Inferior parietal cortex (tissue), 1 donor: ENCODE measurements at regions not wholly inside any gene's neighbourhood (a gene's known extent, or its start where the extent isn't known, plus 50 kb on each side); places are given as distances from the start of the nearest gene placed in this dataset.
"Not testable (repeated sequence)": the region's sequence is repeated elsewhere in the genome, so short reads cannot be mapped to it uniquely, and the experiment has no call there.

ENCODE experiments used
- DNase-seq: peaks from one replicate; pipeline ENCODE4 v3.0.0-alpha.2; 2016; ENCODE audit errors: extremely low spot score

DNA sequence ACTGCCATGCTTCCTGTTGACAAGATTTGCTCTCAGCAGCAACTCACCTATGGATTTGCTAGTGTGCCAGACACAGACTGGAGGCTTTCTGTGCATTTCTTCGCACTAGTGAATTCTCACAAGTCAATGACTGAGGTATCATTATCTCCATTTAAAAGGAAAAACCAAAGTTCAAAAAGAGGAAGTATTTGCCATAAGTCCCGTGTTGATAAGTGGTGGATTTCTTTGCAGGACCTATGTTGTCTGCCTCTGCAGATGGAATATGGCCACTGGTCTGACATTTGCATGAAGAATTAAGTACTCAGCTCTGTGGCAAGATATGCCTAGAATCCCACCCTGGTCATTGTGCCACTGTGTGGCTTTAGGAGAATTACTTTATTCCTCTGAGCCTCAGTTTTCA is 299.6 kb downstream of the PAX3 start:
- no peak for DNase-seq

DNA sequence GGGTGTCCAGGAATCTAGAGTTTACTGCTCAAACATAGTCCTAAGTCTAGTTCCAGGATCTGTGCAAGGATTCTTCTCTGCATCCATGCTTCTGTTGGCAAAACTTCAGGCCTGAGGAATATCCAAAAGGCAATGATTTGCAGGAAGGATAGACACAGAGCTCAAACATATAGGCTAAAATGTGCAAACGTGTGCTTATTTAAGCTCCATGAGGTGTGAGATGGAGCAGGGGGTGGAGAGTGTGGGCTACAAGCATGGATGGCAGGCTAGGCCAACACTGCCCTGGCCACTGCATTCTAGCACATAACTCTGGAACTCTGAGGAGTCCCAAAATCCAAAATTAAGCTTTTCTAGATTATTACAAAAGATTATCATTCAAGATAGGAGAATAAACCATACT is 301.1 kb downstream of the PAX3 start:
- no peak for DNase-seq

DNA sequence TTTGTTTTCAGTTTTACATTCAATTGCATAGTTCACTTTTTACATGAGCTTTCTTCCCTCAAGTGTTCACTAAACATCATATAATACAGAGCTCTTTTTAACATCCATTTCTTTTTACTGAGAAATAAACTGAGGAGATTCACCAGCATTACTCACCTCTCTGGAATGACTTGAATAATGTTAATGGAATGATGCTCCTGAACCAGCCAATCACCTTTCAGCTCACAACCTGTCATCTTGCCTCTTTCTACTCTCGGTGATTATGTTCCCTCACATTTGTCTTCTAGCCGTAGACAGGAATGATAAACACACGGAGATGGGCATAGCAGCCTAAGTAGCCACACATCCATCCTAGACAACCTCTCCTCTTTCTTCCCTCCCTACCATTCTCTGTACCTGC is 301.7 kb downstream of the PAX3 start:
- no peak for DNase-seq

DNA sequence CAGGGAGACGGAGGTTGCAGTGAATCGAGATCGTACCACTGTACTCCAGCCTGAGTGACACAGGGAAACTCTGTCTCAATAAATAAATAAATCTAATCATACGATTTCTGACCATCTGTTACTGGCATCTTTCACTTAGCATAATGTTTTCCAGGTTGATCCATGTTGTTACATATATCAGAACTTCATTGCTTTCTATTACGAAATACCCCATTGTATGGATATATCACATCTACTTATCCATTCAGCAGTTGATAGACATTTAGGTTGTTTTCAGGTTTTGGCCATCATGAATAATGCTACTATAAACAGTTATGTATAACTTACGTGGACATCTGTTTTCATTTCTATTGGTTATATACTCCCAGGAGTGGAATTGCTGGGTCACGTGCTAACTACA is 303.9 kb downstream of the PAX3 start:
- no peak for DNase-seq

DNA sequence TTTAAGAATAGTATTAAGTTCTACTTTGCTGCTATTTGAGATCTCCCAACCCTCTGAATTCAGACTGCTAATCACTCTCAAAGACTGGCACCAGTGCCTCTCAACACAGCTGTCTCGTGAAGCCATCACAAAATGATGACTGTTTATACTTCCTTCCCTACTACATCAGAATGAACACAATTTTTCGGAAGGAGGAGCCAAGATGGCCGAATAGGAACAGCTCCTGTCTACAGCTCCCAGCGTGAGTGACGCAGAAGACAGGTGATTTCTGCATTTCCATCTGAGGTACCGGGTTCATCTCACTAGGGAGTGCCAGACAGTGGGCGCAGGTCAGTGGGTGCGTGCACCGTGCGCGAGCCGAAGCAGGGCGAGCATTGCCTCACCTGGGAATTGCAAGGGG is 314.4 kb downstream of the PAX3 start:
- DNase-seq, result not testable (repeated sequence)

DNA sequence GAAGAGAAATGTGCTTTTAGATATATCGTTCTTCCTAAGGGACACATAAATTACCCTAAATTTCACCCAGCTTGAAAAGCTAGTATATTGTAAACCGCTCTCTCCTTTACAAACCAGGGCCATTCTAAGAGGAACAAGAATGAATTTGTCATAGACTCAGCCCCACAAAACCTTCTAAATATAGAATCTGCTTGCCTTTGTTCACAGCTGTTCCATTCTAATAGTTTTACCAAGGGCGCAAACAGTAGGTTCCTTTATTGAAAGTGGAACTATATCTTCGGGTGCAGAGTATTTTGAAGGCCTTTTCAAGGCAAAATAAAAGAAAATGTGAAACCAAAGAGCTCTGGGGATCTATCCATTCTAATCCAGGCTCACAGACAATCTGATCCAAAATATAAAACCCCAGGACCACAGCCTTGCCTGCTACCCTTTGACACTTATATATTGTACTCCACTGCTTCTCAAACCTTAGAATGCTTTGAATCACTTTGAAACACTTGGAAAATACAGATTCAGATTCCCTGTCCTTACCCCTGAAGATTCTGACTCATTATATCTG is 316.8 kb downstream of the PAX3 start:
- no peak for DNase-seq

DNA sequence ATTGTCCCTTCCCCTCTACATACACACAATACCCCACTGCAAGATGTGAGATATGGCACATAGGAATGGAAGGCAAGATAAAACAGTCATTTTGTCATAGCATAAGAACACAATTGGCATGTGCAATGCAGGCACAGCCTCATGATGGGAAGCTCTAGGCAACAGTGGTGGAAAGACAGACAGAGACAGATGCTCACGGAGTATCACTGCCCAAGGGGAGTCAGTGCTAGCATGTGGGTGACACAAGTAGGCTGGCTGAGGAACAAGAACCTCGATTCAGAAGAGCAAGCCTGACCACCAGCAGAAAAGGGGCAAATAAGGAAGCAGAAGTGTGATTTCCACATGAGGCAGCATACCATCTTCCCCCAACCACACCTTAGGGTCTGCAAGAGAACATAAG is 323.6 kb downstream of the PAX3 start:
- no peak for DNase-seq

DNA sequence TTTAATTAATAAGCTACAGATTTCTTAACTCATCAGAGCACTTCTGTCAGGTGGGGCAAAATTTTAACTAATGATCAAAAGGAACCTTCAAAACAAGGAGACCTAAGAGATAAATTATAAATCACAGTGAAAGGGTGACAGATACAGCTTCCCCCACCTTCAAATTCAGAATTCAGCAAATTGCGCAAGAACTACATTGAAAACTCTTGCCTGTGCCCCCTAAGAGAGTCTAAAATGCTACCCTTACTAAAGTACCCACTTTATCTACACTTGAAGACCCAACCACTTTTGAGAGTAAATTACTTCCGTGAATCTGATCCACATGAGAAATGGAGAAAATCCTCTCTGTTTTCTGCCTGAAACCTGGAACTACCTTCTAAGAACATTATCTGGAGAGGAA is 324.9 kb downstream of the PAX3 start:
- DNase-seq, result no peak

DNA sequence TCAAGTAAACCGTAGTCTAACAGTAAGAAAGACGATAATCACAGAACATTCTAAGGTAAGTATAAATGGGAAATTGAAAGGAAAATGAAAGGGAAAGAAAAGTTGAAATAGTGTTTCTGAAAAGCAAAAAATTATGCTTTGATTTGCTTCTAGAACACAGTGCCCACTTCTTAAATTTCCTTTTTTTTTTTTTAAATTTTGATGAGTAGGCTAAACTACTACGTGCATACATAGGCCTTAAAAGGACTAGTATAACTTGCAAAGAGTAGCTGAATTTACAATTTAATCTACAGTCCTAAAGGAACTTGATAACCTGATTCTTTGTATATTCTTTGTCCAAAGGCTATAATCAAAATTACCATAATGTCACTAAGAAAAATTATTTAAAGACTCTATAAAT is 325.3 kb downstream of the PAX3 start:
- DNase-seq, result no peak

DNA sequence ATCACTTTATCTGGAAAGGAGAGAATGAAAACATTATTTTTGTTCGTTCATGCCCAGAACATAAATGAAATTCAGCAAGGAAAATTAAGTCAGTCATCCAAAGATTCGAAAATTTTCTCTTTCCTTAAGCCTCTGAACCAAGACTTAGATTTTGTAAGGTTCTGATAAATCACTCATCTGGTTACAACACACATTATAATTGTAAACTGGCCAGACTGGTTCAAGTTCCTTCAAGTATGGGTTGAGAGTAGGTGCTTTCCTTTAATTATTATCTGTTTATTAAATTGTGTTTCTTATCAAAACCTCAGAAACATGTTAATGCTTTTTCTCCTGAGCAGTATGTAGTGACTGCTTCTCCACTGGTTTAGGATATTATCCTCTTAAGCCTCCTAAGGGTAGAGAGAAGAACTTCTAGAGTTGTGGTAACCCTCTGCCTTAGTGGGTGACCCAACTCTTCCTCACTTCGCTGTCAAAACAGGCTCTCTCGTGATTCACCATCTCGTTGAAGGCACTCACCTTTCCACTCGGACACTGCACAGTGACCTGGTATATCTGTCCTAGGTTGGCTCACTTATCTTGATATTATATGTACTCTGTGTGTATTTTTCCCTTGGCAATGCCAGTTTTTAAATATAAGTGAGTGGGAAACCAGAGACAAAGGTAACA is 325.9 kb downstream of the PAX3 start:
- no peak for DNase-seq

DNA sequence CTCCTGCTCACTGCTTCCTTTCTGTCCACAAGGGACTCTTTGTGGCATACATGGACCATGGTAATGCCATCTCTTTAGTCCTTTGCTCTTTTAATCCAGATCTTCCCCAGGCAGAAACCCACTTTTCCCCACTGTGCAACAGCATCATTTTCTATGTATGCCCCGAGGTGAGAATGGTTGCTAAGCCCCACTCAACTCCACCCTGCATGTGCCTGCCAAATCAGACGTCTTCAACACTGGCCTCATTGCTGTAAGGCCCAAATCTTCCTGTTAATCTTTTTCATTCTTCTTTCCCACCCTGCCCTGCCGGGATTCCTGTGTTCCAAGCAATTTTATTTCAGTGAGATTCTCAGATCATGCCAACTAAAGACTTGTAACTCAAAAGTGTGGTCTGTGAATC is 328.4 kb downstream of the PAX3 start:
- DNase-seq, result no peak

DNA sequence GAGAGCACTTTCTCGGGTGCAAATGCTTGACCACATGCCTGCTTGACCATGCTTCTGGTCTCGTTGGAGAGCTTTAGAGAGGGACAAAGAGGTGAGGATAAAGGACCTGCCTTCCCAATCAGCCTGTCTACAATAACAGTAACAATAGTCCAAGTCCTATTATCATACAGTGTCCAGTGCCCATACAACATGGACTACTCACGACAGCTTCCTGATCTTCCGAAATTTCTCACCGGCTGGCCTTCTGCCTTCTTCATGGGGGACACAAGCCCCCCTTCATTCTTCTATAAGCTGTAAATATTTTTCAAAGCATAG is 329.0 kb downstream of the PAX3 start:
- DNase-seq, result no peak

DNA sequence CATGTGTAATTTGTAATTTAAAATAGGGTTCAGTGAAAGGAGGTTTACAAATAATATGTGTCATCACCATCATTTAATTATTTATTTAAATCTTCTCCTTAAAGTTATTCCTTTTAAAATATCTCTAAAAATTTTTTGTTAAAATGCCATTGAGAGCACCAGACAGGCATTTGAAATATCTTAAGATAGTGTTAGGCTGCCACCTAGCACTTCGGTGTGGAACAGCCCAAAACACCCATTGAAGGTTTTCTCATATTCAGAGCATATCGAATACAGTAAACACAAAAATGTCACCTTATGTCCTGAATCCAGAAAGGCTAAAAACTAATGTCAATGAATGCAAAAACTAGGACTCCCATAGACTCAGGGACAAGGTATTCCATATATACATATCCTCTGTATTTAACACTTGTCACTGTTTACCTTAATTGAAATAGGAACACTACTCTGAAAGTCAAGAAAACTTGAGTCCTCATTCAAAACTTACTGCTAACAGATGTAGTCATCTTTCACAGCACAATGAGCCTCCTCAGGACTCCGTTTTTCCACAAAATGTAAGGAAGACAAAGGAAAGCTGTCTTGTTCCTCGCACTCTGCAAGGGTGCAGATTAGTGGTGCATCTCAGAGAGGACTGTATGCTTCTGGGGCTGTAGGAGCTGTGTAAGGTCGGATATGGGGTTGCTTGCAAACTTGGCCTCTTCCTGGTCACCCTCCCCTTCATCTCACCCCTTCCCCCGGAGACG is 329.5 kb downstream of the PAX3 start:
- DNase-seq, result peak; percentile 68

DNA sequence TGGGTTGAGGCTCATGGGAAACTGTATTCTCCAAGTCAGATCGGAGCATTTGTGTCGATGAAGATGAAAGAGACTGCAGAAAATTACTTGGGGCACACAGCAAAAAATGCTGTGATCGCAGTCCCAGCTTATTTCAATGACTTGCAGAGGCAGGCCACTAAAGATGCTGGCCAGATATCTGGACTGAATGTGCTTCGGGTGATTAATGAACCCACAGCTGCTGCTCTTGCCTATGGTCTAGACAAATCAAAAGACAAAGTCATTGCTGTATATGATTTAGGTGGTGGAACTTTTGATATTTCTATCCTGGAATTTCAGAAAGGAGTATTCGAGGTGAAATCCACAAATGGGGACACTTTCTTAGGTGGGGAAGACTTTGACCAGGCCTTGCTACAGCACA is 336.6 kb downstream of the PAX3 start:
- DNase-seq, result no peak

DNA sequence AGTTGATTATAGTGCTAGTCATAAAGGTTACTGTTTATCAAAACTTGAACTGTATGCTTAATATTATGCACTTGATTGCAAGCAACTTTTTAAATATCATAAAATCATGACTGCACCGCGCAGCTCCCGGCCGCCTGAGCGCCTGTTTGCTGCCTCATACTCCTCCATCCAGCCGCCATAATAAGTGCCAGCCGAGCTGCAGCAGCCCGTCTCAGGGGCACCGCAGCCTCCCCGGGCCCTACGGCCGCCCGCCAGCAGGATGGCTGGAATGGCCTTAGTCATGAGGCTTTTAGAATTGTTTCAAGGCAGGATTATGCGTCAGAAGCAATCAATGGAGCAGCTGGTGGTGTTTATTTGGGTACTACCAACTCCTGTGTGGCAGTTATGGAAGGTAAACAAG is 337.2 kb downstream of the PAX3 start:
- no peak for DNase-seq

DNA sequence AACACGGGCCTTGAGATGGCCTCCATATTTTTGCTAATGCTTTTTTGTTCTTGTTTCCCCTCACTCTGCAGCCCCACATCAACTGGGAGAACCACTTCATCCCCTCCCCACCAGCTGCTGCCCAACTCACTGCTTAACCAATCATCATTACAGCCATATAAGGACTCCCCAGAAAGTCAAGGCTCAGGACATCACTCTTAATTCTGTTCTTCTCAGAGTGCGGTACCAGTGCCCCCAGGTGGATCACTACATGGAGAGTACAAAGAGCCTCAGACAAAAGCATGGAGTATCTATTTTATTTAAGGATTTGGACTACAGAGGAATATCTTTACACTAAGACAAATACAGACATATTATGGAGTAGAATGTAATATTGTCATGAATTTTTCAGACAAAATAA is 340.6 kb downstream of the PAX3 start:
- no peak for DNase-seq

DNA sequence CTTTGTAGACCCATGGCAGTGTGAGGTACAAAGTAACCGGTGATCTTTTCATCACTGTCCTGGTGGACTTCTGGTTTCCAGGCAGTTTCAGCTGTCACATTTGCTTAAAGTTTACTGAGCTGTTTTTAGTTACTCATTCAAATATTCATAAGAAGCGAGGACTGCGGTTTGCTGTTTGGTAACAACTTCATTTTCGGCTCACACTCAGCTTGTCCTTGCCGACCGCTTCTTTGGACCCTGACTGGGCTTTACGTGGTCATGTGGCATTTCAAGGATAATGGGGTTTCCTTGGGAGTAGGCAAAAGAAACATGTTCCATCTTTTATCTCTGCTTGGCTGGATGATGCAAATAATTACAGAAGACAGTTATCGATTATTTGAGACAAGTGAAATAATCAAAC is 350.7 kb downstream of the PAX3 start:
- DNase-seq, result no peak

DNA sequence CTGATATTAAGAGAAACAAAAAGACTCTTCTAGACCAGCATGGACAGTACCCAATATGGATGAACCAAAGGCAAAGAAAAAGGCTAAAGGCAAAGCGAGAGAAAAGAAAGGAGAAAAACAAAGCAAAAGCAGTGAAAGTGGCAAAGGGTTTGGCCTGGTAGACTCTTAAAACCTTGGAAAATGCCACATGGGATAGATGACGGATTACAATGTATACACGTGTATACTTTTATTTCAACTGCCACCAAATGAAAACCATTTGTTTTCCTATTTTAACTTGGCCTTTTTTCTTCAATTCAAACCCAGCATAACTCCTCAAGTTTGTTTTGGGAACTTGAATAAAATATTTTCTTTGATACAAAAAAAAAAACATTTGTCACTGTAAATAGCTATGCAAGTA is 354.3 kb downstream of the PAX3 start:
- DNase-seq, result not testable (repeated sequence)

DNA sequence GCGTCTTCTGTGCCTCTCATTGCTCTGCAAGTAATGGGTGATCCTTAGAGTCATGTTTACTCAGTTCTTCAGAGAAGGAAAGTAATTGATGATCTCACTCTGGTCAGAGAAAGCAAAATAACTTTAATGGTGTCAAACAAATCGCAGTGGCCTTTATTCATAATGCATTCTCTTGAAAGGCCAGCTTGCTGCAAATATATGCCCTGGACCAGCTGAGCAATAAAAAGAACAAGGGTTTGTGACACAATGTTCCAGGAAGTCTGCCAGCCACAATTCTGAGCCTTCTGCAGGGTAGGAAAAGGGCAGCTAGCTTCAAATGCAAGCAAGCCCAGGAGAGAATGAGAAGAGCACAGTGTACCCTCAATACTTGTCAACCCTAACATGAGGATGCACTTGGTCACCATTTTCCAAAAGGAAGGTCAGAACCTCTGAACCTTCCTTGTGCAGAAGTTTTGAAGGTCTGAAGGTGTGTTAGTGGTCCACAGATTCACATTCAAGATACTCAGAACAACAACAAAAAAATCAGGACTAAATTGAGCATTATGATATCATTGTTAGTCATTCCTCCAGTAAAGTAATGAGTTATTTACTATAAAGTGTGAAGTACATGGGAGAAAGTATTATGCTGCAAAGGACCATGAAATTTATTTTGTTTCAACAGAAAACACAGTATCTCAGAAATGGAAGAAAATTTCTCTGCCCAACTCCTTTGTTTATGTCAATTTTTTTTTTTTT is 355.6 kb downstream of the PAX3 start:
- DNase-seq, result no peak

DNA sequence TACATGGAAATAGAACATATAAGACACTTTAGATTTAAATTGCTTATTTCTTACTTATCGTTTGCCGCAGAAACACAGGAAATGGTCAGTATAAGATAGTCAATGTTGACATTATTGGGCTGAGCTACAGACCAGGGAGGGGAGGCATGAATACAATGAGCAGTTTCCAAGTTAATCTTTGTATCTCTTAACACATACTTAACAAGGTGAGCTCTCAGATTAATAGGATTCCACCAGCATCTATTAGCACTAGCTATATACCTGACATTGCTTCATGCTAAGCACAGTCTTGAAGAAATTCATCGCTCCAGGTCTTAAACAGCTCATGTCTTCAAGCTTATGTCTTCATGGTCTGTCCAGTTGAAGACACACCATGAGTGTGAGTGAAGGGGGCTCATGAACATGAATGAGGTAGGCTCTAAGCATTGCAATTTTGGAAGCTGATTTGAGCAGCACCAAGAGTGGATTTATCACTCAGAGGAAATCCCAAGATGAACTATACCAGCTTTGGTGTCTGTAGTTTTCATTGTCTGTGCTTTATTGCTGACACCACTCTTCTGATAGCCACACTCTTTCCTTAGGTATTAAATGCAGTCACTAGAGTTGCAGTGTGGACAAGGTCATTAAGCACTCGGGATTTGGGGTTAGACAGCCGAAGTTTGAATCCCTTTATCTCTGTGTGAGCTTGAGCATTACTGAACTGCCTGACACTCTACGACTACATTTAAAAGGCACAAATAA is 359.3 kb upstream of the EPHA4 start:
- DNase-seq, result no peak

DNA sequence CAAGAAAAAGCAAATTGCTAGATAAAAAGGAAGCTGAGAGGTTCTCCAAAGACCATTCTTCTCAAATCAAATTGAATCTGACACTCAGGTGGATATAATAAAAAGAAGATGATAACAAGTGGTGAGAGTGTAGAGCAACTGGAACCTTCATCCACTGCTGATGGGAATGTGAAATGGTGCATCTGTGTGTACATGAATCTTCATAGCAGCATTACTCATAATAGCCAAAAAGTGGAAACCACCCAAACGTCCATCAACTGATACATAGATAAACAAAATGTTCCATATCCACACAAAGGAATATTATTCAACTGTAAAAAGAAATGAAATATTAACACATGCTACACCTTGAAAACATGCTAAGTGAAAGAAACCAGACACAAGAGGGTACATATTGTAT is 357.2 kb upstream of the EPHA4 start:
- no peak for DNase-seq

DNA sequence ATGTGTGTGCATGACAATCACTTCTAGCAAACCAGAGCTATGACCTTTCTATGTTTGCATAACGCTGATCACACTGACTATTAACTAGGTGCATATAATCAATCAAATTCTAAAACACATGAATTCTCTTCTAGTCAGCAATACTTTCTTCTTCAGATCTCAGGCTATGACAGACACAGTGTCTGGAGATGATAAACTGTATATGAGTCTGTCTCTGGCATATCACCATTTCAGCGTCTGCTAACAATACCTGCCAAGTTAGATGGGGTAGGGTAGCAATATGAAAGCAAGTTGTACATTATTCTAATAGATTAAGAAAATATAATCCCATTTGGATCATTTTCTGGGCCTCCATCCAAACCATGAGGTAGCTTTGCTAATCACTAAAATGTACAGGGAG is 354.2 kb upstream of the EPHA4 start:
- no peak for DNase-seq
